Esophagus muscularis mucosa (tissue), 3 donors: ENCODE measurements at regions not wholly inside any gene's neighbourhood (a gene's known extent, or its start where the extent isn't known, plus 50 kb on each side); places are given as distances from the start of the nearest gene placed in this dataset.

Experiments used
- EP300 ChIP-seq: sonication (generic); formaldehyde crosslinking; IDR thresholded peaks from one replicate; pipeline ENCODE4 v1.6.1; 2017; ENCODE audit warnings: antibody characterized with exemption
- TF ChIP-seq, protein P1 (sequence below), 3 experiments: fragments of 200-600 bp in 2 of 3; fragments of 450-650 bp in 1 of 3; sonication (generic) in 2 of 3; IDR thresholded peaks; one replicate each; pipeline ENCODE4 v1.5.1; 2017 to 2019; ENCODE audit warnings: antibody characterized with exemption in 3 of 3, mild to moderate bottlenecking in 2 of 3, moderate library complexity in 1 of 3

GRCh38 chr19:28387507-28387906 is 825.4 kb downstream of the UQCRFS1 start:
- TF ChIP-seq, protein P1, sequence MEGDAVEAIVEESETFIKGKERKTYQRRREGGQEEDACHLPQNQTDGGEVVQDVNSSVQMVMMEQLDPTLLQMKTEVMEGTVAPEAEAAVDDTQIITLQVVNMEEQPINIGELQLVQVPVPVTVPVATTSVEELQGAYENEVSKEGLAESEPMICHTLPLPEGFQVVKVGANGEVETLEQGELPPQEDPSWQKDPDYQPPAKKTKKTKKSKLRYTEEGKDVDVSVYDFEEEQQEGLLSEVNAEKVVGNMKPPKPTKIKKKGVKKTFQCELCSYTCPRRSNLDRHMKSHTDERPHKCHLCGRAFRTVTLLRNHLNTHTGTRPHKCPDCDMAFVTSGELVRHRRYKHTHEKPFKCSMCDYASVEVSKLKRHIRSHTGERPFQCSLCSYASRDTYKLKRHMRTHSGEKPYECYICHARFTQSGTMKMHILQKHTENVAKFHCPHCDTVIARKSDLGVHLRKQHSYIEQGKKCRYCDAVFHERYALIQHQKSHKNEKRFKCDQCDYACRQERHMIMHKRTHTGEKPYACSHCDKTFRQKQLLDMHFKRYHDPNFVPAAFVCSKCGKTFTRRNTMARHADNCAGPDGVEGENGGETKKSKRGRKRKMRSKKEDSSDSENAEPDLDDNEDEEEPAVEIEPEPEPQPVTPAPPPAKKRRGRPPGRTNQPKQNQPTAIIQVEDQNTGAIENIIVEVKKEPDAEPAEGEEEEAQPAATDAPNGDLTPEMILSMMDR (IDR thresholded peaks at IDR 0.05) = no peak
- TF ChIP-seq EP300 = no peak
